Endothelial cell of umbilical vein (primary cell): ENCODE measurements at regions not wholly inside any gene's neighbourhood (a gene's known extent, or its start where the extent isn't known, plus 50 kb on each side); places are given as distances from the start of the nearest gene placed in this dataset.

Source experiments
- BruUV-seq: library from RNA; stranded (reverse); fragments of 400-500 nt; replicated peaks from 2 replicates; lab custom pipeline; 2021; lab: Mats Ljungman, UMichigan
- CTCF ChIA-PET: fragments of 300-600, 350-600 bp; sonication (Branson Sonifier 250); formaldehyde crosslinking; loops from one replicate; lab custom pipeline; 2021; ENCODE audit warnings: antibody characterized with exemption, inconsistent platforms; lab: Charles Lee
- POLR2A ChIA-PET: fragments of 300-600, 350-600 bp; sonication (Branson Sonifier 250); formaldehyde crosslinking; loops from one replicate; lab custom pipeline; 2021; ENCODE audit warnings: antibody characterized with exemption, inconsistent platforms; lab: Charles Lee
- DNase-seq: peaks from one replicate; pipeline ENCODE4 v3.0.0-alpha.2; 2011; ENCODE audit warnings: low read depth, low spot score
- FAIRE-seq: peaks from 2 replicates; lab custom pipeline; 2011; peaks lifted over from hg19 to GRCh38; lab: Jason Lieb, UNC
- H2AFZ ChIP-seq: 2 replicates; pipeline ENCODE4 v1.6.0; 2012; ENCODE audit warnings: low read depth, low read length, control low read depth, inconsistent platforms
- H3K27ac ChIP-seq: 2 replicates; pipeline ENCODE4 v1.5.1; 2011; ENCODE audit warnings: low read depth, mild to moderate bottlenecking, control low read depth, low read length, moderate library complexity; ENCODE audit not compliant: insufficient read depth
- H3K27me3 ChIP-seq, 2 experiments: 2 replicates each; pipeline versions ENCODE4 v1.6.0 to v1.6.1; 2011; ENCODE audit warnings: low read length in 2 of 2, mixed read lengths in 1 of 2; ENCODE audit not compliant: control insufficient read depth in 2 of 2, insufficient read depth in 2 of 2
- H3K36me3 ChIP-seq, 2 experiments: 2 replicates in 1 of 2; 3 replicates in 1 of 2; pipeline ENCODE4 v1.5.1; 2011; ENCODE audit warnings: low read length in 2 of 2, mild to moderate bottlenecking in 1 of 2, moderate library complexity in 1 of 2; ENCODE audit not compliant: control insufficient read depth in 2 of 2, insufficient read depth in 2 of 2; ENCODE audit errors: extremely low read depth in 1 of 2
- H3K4me1 ChIP-seq: 3 replicates; pipeline ENCODE4 v1.5.1; 2011; ENCODE audit warnings: mild to moderate bottlenecking, low read length; ENCODE audit not compliant: control insufficient read depth, insufficient read depth; ENCODE audit errors: extremely low read depth
- H3K4me2 ChIP-seq: 2 replicates; pipeline ENCODE4 v1.6.1; 2011; ENCODE audit warnings: low read length, control low read depth, mixed read lengths; ENCODE audit not compliant: insufficient read depth
- H3K4me3 ChIP-seq, 3 experiments: fragments of 200-600 bp in 1 of 3; sonication (generic), shearing (Covaris generic) in 1 of 3; replicated peaks in 1 of 3; 2 replicates each; pipeline ENCODE4 v1.5.1; 2011 to 2016; ENCODE audit warnings: control low read depth in 3 of 3, low read length in 3 of 3, mild to moderate bottlenecking in 2 of 3, inconsistent platforms in 1 of 3, low read depth in 1 of 3, moderate library complexity in 1 of 3; ENCODE audit not compliant: insufficient read depth in 1 of 3
- H3K79me2 ChIP-seq: 2 replicates; pipeline ENCODE4 v1.6.0; 2012; ENCODE audit warnings: low read length, inconsistent platforms; ENCODE audit not compliant: control insufficient read depth, insufficient read depth
- H3K9ac ChIP-seq: replicated peaks from 2 replicates; pipeline ENCODE3; 2011; ENCODE audit warnings: low read length, control low read depth; ENCODE audit not compliant: insufficient read depth; ENCODE audit errors: extremely low read depth
- H3K9me1 ChIP-seq: replicated peaks from 3 replicates; pipeline ENCODE4 v1.6.0; 2011; ENCODE audit warnings: mild to moderate bottlenecking, low read length; ENCODE audit not compliant: control insufficient read depth, insufficient read depth; ENCODE audit errors: extremely low read depth
- H3K9me3 ChIP-seq: replicated peaks from 2 replicates; pipeline ENCODE4 v1.5.1; 2012; ENCODE audit warnings: low read length, inconsistent platforms; ENCODE audit not compliant: control insufficient read depth, insufficient read depth
- H4K20me1 ChIP-seq: replicated peaks from 2 replicates; pipeline ENCODE3; 2011; ENCODE audit warnings: mild to moderate bottlenecking, low read length; ENCODE audit not compliant: control insufficient read depth, insufficient read depth; ENCODE audit errors: extremely low read depth
- CTCF ChIP-seq, 2 donors: IDR thresholded peaks; 1 replicate in 1 of 2; 2 replicates in 1 of 2; pipeline ENCODE4 v1.5.1; 2011; ENCODE audit warnings: low read length in 2 of 2, mild to moderate bottlenecking in 2 of 2, moderate library complexity in 2 of 2, control low read depth in 1 of 2, inconsistent platforms in 1 of 2, low read depth in 1 of 2; ENCODE audit not compliant: insufficient read depth in 1 of 2; ENCODE audit errors: extremely low read depth in 1 of 2
- EZH2 ChIP-seq: IDR thresholded peaks from 2 replicates; pipeline ENCODE4 v1.6.1; 2012; ENCODE audit warnings: borderline replicate concordance, low read depth, mild to moderate bottlenecking, moderate library complexity, low read length, inconsistent platforms; ENCODE audit not compliant: severe bottlenecking
- GATA2 ChIP-seq: IDR thresholded peaks from 2 replicates; pipeline ENCODE4 v1.7.0; 2011; ENCODE audit warnings: low read depth, mild to moderate bottlenecking, moderate library complexity, mixed read lengths, low read length; ENCODE audit not compliant: insufficient read length, insufficient read depth
- JUN ChIP-seq: IDR thresholded peaks from 2 replicates; pipeline ENCODE4 v1.6.1; 2011; ENCODE audit warnings: borderline replicate concordance, low read depth; ENCODE audit not compliant: insufficient read length, insufficient read depth
- MAX ChIP-seq: IDR thresholded peaks from 2 replicates; pipeline ENCODE4 v1.6.1; 2011; ENCODE audit not compliant: insufficient read depth, insufficient read length
- MYC ChIP-seq: IDR thresholded peaks from one replicate; pipeline ENCODE4 v1.6.1; 2011; ENCODE audit warnings: mild to moderate bottlenecking, low read depth, low read length
- POLR2A ChIP-seq: IDR thresholded peaks from 2 replicates; pipeline ENCODE4 v1.6.1; 2012; ENCODE audit warnings: low read depth, mild to moderate bottlenecking, control low read depth, low read length
- POLR2AphosphoS5 ChIP-seq: IDR thresholded peaks from 2 replicates; pipeline ENCODE4 v1.6.1; 2012; ENCODE audit warnings: low read depth, mild to moderate bottlenecking, control low read depth, low read length, moderate library complexity; ENCODE audit not compliant: insufficient read depth
- dilution Hi-C: fragments of 300-500 bp; cut with MboI; formaldehyde crosslinking; loops from one replicate; pipeline ENCODE4 v1.15.0; 2019; ENCODE audit warnings: low sequenced_read_pairs; ENCODE audit not compliant: extremely low pct_ligation_motif_present
- intact Hi-C: fragments of 100-400 bp; cut with micrococcal nuclease; formaldehyde crosslinking; loops from one replicate; pipeline ENCODE4 v1.10.0; 2022

- Histone ChIP-seq H3K4me3 (no peak overlapping the region), H3K27ac (no peak overlapping the region), H3K9me1 (no peaks in the 10 kb centered on the region), H4K20me1 (no peaks in the 10 kb centered on the region), H3K9ac (no peak overlapping the region), H3K27me3 (no peaks in the 10 kb centered on the region), H2AFZ (no peak overlapping the region), H3K4me2 (no peak overlapping the region), H3K36me3 (no peaks in the 10 kb centered on the region), H3K4me1 (peaks cover 14% of the 10 kb centered on the region), H3K9me3 (no peaks in the 10 kb centered on the region), H3K79me2 (no peaks in the 10 kb centered on the region)
- FAIRE-seq = no peak
- ChIA-PET POLR2A (no interaction called here), CTCF (no interaction called here)
- dilution Hi-C loops = no loop called here
- intact Hi-C loops = no loop called here
- no peak for DNase-seq
- no TSS peak for BruUV-seq
- no peak for TF ChIP-seq MYC
- TF ChIP-seq MAX = no peak
- TF ChIP-seq POLR2AphosphoS5 = no peak
- TF ChIP-seq POLR2A = no peak
- TF ChIP-seq JUN = no peak
- no peak for TF ChIP-seq CTCF (IDR thresholded peaks at IDR 0.05; ENCODE audit: extremely low read depth in 1 of 2, insufficient read depth in 1 of 2, low read depth in 1 of 2, low read length in 2 of 2)
- TF ChIP-seq EZH2 = no peak
- no peak for TF ChIP-seq GATA2
These were observed 175.7 kb upstream of the NRP1 start for GRCh38 chr10:33510206-33510605.
